CD14-positive monocyte (primary cell): ENCODE measurements at regions not wholly inside any gene's neighbourhood (a gene's known extent, or its start where the extent isn't known, plus 50 kb on each side); places are given as distances from the start of the nearest gene placed in this dataset.

Experiments used
- DNase-seq, 3 donors: peaks; one replicate each; pipeline ENCODE4 v3.0.0-alpha.2; 2011 to 2022
- H2AFZ ChIP-seq: 2 replicates; pipeline ENCODE4 v1.6.0; 2012; ENCODE audit warnings: mild to moderate bottlenecking, low read depth, low read length, inconsistent platforms; ENCODE audit not compliant: insufficient read depth, poor library complexity, severe bottlenecking
- H3K27ac ChIP-seq, 2 donors: 1 replicate in 1 of 2; 2 replicates in 1 of 2; pipeline ENCODE4 v1.5.1; 2012 to 2013; ENCODE audit warnings: low read length in 2 of 2, control low read depth in 1 of 2, inconsistent platforms in 1 of 2, low read depth in 1 of 2, mild to moderate bottlenecking in 1 of 2
- H3K27me3 ChIP-seq, 2 donors: one replicate each; pipeline versions ENCODE4 v1.6.0 to v1.6.1; 2011 to 2013; ENCODE audit warnings: low read length in 2 of 2; ENCODE audit not compliant: control insufficient read depth in 2 of 2, insufficient read depth in 2 of 2
- H3K36me3 ChIP-seq, 2 donors: replicated peaks in 1 of 2; 1 replicate in 1 of 2; 2 replicates in 1 of 2; pipeline versions ENCODE4 v1.5.1 to v1.6.1; 2012 to 2013; ENCODE audit warnings: low read length in 2 of 2, control low read depth in 1 of 2, inconsistent platforms in 1 of 2, mild to moderate bottlenecking in 1 of 2; ENCODE audit not compliant: insufficient read depth in 2 of 2, control insufficient read depth in 1 of 2
- H3K4me1 ChIP-seq, 2 donors: 1 replicate in 1 of 2; 2 replicates in 1 of 2; pipeline versions ENCODE4 v1.5.1 to v1.6.1; 2012 to 2013; ENCODE audit warnings: low read length in 2 of 2, control low read depth in 1 of 2, inconsistent platforms in 1 of 2, mild to moderate bottlenecking in 1 of 2, moderate library complexity in 1 of 2; ENCODE audit not compliant: insufficient read depth in 2 of 2, control insufficient read depth in 1 of 2
- H3K4me2 ChIP-seq: replicated peaks from 2 replicates; pipeline ENCODE3; 2012; ENCODE audit warnings: low read length, moderate library complexity, mild to moderate bottlenecking; ENCODE audit not compliant: poor library complexity, severe bottlenecking; ENCODE audit errors: extremely low read depth
- H3K4me3 ChIP-seq, 3 experiments: fragments of 200-600 bp in 1 of 3; sonication (generic) in 1 of 3; replicated peaks in 1 of 3; 1 replicate in 2 of 3; 2 replicates in 1 of 3; pipeline ENCODE4 v1.5.1; 2011 to 2013; ENCODE audit warnings: low read length in 3 of 3, mild to moderate bottlenecking in 3 of 3, control low read depth in 2 of 3, low read depth in 2 of 3, inconsistent platforms in 1 of 3, moderate library complexity in 1 of 3
- H3K79me2 ChIP-seq: 2 replicates; pipeline ENCODE4 v1.6.0; 2012; ENCODE audit warnings: mild to moderate bottlenecking, control low read depth, inconsistent platforms, low read length, moderate library complexity; ENCODE audit not compliant: insufficient read depth
- H3K9ac ChIP-seq: 2 replicates; pipeline ENCODE4 v1.6.0; 2017; ENCODE audit warnings: low read length, mild to moderate bottlenecking; ENCODE audit not compliant: insufficient read depth, poor library complexity, severe bottlenecking
- H3K9me3 ChIP-seq, 2 donors: replicated peaks in 1 of 2; 1 replicate in 1 of 2; 2 replicates in 1 of 2; pipeline versions ENCODE4 v1.5.1 to v1.6.1; 2012 to 2013; ENCODE audit warnings: low read length in 2 of 2, control low read depth in 1 of 2; ENCODE audit not compliant: control insufficient read depth in 1 of 2, insufficient read depth in 1 of 2
- H4K20me1 ChIP-seq: 2 replicates; pipeline ENCODE4 v1.6.0; 2012; ENCODE audit warnings: mild to moderate bottlenecking, low read length, control low read depth, moderate library complexity; ENCODE audit not compliant: insufficient read depth
- H3K27ac Mint-ChIP-seq, 7 donors: one replicate each; pipeline ENCODE4 v1.8.0; 2020; ENCODE audit warnings: mild to moderate bottlenecking in 7 of 7, mixed read lengths in 7 of 7, moderate library complexity in 6 of 7, inconsistent platforms in 2 of 7
- H3K27me3 Mint-ChIP-seq, 3 donors: one replicate each; pipeline ENCODE4 v1.8.0; 2021 to 2022; ENCODE audit warnings: low read depth in 3 of 3, mild to moderate bottlenecking in 3 of 3, mixed read lengths in 3 of 3, moderate library complexity in 3 of 3, inconsistent platforms in 1 of 3
- H3K36me3 Mint-ChIP-seq, 2 donors: one replicate each; pipeline ENCODE4 v1.8.0; 2020; ENCODE audit warnings: mixed read lengths in 2 of 2, inconsistent platforms in 1 of 2, mild to moderate bottlenecking in 1 of 2
- H3K4me1 Mint-ChIP-seq: one replicate; pipeline ENCODE4 v1.8.0; 2020; ENCODE audit warnings: mild to moderate bottlenecking, mixed read lengths
- H3K4me3 Mint-ChIP-seq, 2 donors: one replicate each; pipeline ENCODE4 v1.8.0; 2020; ENCODE audit warnings: mild to moderate bottlenecking in 2 of 2, mixed read lengths in 2 of 2, moderate library complexity in 1 of 2
- H3K9me3 Mint-ChIP-seq, 7 donors: one replicate each; pipeline ENCODE4 v1.8.0; 2020 to 2022; ENCODE audit warnings: mixed read lengths in 7 of 7, mild to moderate bottlenecking in 6 of 7, moderate library complexity in 6 of 7, inconsistent platforms in 2 of 7
- WGBS: methylation state at CpG from one replicate; pipeline ENCODE4 v1.1.5; 2013; ENCODE audit warnings: missing lambda C conversion rate; ENCODE audit not compliant: insufficient coverage; 5-methylcytosine and 5-hydroxymethylcytosine counted together
- intact Hi-C, 2 donors: fragments of 100-400 bp; cut with micrococcal nuclease; formaldehyde crosslinking; loops; one replicate each; pipeline versions ENCODE4 v1.15.0 to v1.15.1; 2023
- TF ChIP-seq, protein P1 (sequence below): fragments of 200-600 bp; IDR thresholded peaks from one replicate; pipeline ENCODE4 v1.8.0; 2022; ENCODE audit warnings: antibody characterized with exemption, mild to moderate bottlenecking

DNA sequence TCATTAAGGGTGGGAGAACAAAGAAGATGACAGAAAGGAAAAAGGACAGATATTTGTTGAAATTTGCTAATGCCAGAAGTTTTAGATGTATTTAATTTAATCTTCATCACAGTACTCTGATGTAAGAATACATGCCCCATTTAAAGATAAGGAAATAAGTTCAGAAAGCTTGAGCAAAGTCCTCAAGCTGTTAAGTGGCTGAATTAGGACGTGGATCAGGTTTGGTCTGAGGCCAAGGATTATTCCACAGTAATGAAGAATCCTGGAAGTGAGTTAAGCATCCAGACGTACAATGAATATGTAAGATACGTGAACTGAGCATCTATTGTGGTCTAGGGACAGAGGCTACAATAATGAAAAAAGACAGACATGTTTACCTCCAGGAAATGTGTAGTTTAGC, 671.3 kb downstream of the PRELID2 start:
- intact Hi-C loops: no loop called here
- Histone ChIP-seq H2AFZ (no peak overlapping the region), H3K4me3 (no peak overlapping the region), H4K20me1 (no peaks in the 10 kb centered on the region), H3K27me3 (no peaks in the 10 kb centered on the region), H3K36me3 (no peaks in the 10 kb centered on the region), H3K9me3 (no peaks in the 10 kb centered on the region), H3K4me1 (no peaks in the 10 kb centered on the region), H3K4me2 (no peak overlapping the region), H3K79me2 (no peaks in the 10 kb centered on the region), H3K27ac (no peak overlapping the region), H3K9ac (no peak overlapping the region)
- WGBS: 100% methylated on average over 1 of the region's 3 CpGs
- no peaks in the 10 kb centered on the region for H3K27me3 Mint-ChIP-seq
- H3K4me1 Mint-ChIP-seq: no peaks in the 10 kb centered on the region
- peaks cover 0 to 3% (median 0%) of the 10 kb centered on the region in 7 donors for H3K9me3 Mint-ChIP-seq
- no peak for DNase-seq
- H3K4me3 Mint-ChIP-seq: no peak overlapping the region
- H3K36me3 Mint-ChIP-seq: no peaks in the 10 kb centered on the region
- H3K27ac Mint-ChIP-seq: no peak overlapping the region
- TF ChIP-seq, protein P1, sequence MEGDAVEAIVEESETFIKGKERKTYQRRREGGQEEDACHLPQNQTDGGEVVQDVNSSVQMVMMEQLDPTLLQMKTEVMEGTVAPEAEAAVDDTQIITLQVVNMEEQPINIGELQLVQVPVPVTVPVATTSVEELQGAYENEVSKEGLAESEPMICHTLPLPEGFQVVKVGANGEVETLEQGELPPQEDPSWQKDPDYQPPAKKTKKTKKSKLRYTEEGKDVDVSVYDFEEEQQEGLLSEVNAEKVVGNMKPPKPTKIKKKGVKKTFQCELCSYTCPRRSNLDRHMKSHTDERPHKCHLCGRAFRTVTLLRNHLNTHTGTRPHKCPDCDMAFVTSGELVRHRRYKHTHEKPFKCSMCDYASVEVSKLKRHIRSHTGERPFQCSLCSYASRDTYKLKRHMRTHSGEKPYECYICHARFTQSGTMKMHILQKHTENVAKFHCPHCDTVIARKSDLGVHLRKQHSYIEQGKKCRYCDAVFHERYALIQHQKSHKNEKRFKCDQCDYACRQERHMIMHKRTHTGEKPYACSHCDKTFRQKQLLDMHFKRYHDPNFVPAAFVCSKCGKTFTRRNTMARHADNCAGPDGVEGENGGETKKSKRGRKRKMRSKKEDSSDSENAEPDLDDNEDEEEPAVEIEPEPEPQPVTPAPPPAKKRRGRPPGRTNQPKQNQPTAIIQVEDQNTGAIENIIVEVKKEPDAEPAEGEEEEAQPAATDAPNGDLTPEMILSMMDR: no peak

GRCh38 chr5:145162626-145163025, 672.5 kb downstream of the PRELID2 start:
- H3K79me2 ChIP-seq: no peaks in the 10 kb centered on the region
- H3K4me1 ChIP-seq: no peaks in the 10 kb centered on the region
- DNase-seq: no peak
- Mint-ChIP-seq H3K4me1 (no peaks in the 10 kb centered on the region), H3K9me3 (peaks cover 0 to 3% (median 0%) of the 10 kb centered on the region in 7 donors), H3K4me3 (no peak overlapping the region), H3K36me3 (no peaks in the 10 kb centered on the region), H3K27ac (no peak overlapping the region), H3K27me3 (no peaks in the 10 kb centered on the region)
- no peaks in the 10 kb centered on the region for H3K9me3 ChIP-seq
- H3K9ac ChIP-seq: no peak overlapping the region
- H3K36me3 ChIP-seq: no peaks in the 10 kb centered on the region
- H3K4me2 ChIP-seq: no peak overlapping the region
- no peaks in the 10 kb centered on the region for H3K27me3 ChIP-seq
- intact Hi-C loops: no loop called here
- no peak overlapping the region for H3K27ac ChIP-seq
- H4K20me1 ChIP-seq: no peaks in the 10 kb centered on the region
- H3K4me3 ChIP-seq: no peak overlapping the region
- H2AFZ ChIP-seq: no peak overlapping the region
- TF ChIP-seq, protein P1: no peak
